ENCODE measurements at regions not wholly inside any gene's neighbourhood (a gene's known extent, or its start where the extent isn't known, plus 50 kb on each side); places are given as distances from the start of the nearest gene placed in this dataset.

DNA sequence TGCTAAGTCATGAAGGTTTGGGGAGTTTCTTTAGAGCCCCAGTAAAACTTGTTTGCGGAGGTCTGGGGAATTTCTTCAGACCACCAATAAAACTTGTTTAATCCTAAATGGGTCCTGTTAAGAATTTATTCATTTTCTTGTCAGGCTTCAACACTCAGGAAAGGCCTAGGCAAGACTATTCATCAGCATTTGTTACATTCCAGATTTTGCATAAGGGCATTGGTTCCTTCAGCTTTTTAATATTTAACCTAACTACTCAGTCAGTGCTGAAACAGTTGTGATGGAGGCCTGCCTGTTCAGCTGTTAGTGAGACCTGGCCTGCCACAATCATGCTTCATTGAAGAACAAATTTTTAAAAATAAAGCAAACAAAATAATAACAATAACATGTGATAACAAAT lies 954.2 kb upstream of the SEMA6D start:
- DNase-seq, result no peak

DNA sequence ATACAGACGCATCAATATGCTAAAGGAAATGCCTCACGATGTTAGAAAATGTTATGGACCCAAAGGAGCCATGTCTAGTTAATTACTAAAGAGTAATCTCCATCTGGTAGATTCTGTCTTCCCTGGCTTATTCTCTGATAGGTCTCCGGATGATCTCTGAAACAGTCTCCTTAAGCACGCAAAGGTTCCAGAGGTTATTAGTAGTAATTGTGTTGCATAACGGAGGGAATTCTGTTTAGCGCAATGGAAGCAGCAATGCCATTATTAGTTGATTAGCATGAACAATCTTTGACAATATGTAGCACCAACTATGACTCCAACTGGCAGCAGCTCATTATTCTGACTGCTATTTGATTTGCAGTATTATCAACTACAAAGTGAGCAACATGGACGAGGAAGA lies 952.5 kb upstream of the SEMA6D start:
- no peak for DNase-seq

DNA sequence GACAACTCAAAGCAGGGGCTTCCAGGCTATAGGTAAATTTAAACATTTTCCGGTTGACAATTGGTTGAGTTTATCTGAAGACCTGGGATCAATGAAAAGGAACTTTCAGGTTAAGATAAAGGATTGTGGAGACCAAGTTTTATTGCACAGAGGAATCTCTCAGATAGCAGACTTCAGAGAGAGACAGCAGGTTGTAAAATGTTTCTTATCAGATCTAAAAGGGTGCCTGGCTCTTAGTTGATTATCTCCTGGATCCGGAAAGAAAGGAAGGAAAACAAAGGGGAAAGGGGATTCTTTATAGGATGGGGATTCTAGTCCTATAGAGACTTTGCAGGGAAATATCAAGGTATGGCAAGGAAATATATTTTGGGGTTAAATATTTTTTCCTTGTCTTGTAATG lies 951.3 kb upstream of the SEMA6D start:
- no peak for DNase-seq

DNA sequence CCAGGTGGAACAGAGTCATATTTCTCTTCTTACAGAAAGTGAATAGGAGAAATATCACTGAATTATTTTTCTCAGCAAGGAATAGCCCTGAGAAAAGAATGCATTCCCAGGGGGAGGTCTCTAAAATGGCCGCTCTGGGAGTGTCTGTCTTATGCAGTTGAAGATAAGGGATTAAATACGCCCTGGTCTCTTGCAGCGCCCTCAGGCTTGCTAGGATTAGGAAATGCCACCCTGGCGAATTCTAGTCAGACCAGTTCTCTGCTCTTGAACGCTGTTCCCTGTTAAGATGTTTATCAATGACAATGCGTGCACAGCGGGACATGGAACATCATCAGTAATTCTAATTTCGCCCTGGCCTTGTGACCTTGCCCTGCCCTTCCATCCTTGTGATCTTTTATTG lies 949.0 kb upstream of the SEMA6D start:
- no peak for DNase-seq

DNA sequence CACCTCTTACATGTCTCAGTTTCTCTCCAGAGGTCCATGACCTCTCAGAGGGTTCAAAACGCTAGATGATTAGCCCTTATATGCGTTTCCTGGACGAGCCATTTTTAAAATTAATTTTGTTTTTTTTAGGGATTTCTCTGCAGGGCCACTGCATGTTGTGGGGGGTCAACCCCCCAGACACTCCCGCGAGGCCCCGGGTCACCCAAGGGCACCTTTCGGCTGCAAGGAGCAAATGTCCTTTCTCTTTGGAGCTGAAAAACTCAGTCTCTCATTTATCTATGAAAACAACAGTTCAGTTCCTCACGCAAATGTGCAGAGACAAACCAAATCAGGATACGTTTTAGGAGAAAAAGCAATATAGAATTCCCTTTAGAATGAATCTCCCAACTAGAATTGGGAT lies 944.3 kb upstream of the SEMA6D start:
- DNase-seq, result no peak

DNA sequence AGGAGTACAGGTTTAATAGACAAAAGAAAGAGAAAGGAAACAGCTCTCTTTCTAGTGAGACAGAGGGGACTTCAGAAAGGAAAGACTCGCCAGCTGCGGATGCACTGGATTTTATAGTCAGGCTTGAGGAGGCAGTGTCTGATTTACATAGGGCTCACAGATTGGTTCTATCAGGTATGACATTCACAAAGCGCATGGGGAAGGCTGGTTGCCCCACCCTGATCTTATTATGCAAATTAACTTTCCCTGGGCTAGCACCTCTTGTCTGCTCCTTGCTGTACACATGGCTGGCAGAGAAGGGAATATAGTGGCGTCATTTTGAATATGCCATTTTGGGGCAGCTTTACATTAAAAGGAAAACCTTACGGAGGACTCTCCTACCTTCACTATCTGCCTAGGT lies 938.4 kb upstream of the SEMA6D start:
- no peak for DNase-seq

DNA sequence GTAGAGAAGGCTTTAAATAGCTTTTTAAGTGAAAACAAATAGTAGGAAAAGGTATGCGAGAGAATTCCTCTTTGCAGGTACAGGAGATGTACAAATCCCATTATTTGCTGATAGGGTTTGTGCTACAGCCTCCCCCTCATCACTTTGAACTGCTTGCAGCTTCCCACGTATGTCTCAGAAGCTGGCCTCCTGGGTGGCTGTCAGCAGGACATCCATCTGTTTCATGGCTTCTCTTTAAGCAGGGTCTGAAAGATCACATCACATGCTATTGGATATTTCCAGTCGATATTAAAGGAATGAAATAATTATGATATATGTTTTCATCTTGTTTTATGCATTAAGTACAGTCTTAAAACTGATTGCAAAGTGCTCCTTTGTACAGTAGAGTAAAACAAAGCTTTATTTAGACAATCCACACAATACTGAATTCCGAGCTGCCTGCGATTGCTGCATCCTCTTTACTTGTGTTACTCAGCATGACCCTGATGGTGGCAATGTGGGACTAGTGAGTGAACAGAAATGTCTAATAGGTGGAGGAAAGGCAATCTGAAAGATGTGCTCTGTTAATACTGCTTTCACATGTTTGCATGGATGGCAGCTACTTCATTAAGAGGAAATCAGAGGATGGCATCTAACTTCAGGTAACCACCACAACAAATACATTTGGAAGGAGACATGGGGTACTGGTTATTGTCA lies 930.6 kb upstream of the SEMA6D start:
- no peak for DNase-seq

DNA sequence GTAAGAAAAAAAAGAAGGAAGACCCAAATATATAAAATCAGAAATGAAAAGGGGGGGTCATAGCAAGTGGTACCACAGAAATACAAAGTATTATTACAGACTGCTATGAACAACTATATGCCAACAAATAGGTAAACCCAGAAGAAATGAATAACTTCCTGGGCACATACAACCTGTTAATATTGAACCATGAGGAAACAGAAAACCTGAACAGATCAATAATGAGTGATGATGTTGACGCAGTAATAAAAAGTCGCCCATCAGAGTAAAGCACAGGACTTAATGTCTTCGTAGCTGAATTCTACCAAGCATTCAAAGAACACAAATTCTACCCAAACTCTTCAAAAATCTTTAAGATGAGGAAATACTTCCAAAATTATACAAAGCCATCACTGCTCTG lies 921.6 kb upstream of the SEMA6D start:
- no peak for DNase-seq

DNA sequence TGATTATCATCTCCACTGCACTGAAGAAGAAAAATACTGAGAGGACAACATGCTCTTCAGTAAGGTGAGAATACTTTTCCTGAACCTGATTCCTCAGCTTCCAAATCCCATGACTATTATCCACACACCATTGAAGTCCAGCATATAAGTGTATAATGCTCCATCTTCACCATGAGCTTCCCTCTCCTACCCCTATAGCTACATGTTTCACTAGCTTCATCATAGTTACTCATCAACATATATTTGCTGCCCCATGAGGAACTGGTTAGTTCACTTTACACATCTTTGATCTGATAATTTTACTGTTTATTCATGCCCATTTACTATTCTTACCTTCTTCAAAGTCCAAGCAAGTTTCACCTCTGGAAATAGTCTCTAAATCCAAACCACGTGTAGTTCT lies 908.5 kb upstream of the SEMA6D start:
- DNase-seq, result no peak

DNA sequence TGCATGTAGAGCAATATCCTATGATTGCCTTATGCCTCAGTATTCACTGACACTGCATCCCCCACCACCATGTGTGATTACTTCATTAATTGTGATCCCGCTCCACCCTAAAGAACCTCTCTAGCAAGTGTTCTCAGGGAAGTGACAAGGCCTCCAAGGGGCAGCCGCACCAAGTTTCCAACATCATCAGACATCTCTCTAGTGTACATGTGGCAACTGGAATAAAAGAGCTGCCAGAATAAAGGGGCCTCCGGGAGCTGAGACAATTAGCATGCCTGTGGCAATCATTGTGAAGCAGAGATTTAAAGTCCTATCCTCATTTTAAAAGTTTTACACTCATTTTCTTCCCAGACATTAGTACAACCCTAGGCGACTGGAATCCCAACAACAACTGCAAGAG lies 902.1 kb upstream of the SEMA6D start:
- no peak for DNase-seq

DNA sequence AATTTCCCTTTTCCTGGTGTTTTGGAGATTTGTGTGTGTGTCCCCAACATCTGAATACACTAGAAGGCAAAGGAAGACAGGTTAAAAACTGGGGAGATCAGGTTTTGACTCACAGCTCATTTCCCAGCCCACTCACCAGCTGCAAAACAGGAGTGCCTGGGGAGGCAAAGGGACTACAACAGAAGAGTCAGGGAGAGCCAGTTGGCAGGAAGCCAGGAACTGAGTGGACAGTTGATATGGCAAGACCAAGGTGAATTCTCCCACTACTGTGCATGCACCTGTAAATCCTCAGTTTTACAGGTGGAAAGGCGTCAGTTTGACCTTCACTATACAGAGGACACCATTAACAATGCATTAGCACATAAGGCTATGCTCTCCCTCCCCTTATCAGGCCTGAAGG lies 901.5 kb upstream of the SEMA6D start:
- peak; percentile 46 for DNase-seq

DNA sequence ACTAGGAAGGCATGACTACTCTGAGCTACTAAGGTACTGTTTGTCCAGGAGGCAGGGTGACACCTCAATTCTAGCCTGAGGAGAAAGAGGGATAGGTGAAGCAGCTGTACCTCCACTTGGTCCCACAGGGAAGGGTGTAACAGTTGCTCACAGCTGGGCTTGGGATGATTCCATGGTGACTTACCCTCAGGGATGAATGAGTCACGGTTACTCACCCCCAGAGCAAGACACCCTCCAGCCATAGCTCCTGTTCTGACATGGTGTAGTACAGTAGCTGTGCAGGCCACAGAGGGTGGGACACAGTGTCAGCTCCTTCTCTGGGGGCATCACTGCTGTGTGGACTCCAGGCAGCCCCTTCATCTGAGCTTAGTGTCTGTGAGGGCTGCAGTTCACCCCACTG lies 868.6 kb upstream of the SEMA6D start:
- DNase-seq, result no peak

DNA sequence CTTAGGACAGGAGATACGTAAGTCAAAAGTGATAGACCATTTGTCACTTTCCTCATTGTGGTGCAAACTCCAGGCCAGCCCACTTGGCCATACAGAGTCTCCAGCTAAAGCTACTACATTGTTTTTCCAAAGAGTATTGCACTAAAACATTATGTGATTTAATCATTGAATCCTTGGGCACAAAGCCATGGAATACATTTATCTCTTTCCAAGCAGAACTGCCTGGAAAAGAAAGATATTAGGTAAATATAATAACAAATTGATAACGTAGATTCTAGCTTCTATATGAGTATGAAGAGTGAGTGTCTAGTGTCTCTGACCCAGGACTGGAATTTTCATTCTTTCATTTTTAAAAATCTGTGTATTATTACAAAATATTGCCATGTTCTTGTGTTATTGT lies 863.7 kb upstream of the SEMA6D start:
- no peak for DNase-seq

DNA sequence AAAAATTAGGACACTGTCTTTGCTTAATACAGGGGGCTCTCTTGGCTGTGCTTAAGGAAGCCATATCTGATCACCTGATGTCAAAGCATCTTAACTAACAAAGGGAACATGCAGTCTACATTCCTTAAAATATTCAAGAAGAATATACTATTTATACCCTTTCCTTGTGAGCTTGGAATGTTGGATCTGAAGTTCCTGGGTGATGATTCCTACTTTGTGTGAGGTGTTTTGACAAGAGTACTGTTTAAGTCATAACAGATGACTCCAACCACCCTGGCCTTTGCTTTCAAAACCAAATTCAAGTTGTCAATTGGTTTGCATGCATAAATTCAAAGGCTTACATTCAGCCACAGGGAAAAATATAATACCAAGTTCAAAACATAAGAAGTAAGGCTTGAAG lies 862.7 kb upstream of the SEMA6D start:
- no peak for DNase-seq

DNA sequence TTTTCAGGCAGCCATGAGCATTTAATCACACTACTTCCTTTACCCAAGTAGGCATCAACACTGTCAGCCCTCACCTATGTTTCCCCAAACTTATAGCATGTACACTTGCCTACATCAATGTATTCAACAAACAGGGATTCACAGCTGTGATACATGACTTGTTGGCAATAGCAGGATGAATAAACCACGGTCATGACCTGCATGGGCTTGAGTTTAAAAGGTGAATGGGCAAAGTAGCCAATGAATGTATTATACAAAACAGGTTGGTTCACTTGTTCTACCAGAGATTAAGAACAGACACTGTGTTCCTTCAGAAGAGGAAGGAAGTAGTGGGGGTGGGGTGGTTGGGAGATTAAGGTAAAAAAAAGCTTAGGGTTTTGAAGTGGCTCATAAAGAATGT lies 861.9 kb upstream of the SEMA6D start:
- no peak for DNase-seq

DNA sequence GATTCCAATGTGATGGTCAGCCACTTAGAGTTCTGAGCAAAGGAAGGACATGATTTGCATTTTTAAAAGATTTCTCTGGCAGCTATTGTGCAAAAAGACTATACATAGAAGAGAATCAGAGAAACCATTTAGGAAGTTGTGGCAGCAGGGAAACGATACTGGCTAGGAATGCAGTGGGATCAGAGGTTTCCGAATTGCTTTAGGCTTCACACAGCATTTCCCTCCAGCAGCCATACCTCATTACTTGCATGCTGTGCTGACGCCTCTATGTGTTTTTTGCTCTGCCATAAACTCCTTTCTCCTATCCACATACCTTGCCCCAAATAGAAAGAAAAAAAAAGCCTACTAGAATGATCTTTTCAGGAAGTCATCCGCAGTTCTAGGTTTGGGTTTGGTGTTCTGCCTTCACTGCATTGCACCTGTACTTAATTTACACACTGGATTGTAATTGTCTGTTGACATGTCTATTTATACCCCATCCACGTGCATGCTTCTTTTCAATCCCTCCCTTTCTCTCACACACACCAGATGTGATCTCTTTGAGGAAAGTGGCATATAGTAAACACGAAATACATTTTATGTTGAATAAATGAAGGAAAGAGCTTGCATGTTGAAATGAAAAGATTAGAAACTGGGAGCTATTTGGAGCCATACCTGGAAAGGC lies 860.3 kb upstream of the SEMA6D start:
- no peak for DNase-seq

DNA sequence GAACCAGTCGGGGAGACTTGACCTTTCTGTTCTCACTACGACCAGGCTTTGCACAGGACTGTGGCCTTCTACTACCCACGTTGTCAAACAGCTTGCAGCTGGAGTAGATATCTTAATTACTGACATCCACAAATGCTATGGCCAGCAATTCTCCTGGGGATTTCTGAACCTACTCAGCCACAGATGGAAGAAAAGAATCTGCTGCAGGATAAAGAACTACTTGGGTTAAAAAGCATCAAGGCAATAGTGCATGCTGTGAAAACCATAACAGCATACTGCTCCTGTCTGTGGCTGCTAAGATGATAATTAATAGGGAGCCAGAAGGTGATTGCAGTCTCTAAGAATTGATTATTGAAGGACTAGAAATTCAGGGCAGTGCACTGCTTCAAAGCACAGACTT lies 859.2 kb upstream of the SEMA6D start:
- DNase-seq, result no peak

DNA sequence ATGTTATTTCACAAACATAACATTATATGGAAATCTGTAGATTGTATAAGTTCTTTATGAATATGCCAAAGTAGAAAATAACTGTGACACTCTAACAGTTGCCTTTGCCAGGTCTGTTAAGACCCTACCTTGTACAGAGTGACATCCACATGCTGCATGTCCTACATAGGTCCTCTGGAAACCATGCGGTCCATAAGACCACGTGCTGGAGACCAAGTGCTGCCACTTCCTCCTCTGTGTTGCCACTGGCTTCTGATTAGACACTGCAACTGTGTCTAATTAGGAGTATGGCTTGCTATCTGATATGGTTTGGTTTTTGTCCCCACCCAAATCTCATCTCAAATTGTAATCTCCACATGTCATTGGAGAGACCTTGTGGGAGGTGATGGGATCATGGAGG lies 855.5 kb upstream of the SEMA6D start:
- DNase-seq, result no peak

DNA sequence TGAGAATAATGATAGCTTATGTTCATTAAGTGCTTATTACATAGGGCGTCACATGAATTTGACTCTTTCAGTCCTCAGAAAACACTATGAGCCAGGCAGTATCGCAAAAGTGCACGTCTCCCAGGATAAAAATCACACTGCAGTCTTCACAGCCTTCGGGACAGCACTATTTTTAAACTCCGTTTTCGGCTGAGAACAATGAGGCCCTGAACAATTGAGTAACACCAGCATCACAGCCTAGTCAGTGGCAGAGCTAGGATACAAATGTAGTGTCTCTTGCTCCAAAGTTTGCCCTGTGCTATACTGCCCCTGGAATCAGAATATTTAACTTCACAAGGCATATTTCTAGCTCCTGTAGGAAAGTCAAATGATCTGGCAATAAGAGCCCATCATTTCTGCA lies 852.1 kb upstream of the SEMA6D start:
- no peak for DNase-seq

DNA sequence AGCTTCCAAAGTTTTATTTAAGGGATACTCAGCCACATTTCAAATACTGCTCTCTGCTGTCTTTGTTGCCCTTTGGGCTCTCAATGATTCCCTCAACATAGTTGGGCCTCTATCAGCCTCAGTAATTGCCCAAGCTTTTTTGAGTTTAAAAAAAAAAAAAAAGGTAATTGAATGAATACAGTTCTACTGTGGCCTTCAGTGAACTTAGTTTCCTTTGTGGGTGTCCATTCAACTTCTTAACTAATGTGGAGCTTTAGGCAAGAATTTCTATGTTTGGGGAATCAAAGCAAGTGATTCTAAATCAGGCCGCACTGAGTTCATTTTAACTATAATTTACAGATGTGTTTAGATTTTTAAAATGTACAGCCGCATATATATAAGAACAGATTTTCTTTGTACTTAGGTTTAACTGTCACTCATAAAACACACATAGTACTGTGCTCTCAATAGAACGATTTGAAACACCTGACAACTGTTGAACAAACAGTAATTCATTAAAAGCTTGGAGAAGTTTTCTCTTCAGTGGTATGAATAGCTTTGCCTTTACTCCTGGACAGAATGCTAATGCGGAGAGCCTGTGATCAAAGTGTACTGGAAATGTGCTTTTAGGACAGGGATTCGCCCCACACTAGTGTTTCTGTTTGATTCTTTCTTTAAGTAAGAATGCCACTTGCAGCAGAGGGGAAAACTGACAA lies 844.9 kb upstream of the SEMA6D start:
- DNase-seq, result no peak

DNA sequence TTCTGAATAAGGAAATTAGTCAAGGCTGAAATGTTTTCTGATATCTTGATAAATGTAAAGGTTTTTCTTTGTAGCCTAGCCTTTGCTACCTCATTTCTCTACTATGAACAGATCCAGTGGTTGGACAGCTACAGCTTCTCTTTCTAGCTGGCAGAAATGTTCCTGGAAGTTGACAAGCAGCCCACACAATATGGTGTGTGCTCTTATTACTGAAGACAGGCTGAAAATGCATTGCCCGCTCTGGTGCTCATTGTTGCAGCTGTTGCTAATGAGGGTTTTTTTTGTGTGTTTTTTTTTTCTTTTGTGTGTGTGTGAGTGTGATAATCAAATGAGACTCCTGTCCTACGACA lies 844.3 kb upstream of the SEMA6D start:
- DNase-seq, result no peak

DNA sequence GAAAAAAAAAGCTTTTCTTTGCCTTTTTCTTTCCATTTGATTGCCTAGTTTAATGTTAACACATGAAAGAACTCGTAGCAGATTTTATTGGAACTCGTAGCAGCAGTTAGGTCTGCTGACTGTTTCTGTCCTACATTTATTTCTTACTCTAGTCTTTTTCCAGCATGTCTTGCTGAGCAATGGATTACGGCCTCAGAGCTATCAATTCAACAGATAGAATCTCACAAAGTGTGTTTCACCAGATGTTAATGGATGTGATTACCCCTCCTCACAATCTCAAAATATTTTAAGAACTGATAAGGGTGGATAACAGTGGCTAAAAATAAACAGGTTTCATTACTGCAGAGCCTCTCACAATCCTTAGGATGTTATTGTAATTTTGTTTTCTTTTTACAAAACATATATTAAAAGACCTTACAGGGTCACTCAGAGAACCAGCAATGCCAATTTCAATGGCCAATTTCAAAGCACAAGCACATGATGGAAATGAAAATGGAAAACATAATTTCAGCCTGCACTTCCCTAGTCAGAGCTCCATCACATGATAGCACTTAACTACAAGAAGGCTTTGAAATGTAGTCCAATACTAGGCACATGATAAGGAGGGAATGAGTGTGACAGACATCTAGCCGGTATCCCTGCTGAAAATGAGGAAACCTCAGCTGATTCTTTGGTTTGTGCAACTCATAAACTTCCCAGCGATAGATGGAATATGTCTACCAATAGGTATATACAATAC lies 838.1 kb upstream of the SEMA6D start:
- DNase-seq, result no peak

DNA sequence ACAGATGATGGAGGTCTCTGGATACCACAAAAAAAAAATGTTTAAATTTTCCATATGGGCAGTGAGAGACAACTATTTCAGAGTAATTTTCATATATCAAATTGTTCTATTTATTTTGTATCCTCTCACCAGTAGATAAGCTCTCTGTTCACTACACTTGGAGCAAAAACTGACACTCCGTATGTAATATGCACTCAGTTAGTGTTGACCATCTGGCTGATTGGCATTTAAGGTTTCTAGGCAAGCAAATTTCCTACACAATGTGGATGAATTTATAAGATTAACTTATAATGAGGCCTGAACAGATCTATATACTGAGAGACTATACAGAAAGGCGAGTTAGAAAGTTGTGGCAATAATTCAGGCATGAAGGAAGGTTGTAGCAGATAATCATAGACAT lies 836.5 kb upstream of the SEMA6D start:
- no peak for DNase-seq

DNA sequence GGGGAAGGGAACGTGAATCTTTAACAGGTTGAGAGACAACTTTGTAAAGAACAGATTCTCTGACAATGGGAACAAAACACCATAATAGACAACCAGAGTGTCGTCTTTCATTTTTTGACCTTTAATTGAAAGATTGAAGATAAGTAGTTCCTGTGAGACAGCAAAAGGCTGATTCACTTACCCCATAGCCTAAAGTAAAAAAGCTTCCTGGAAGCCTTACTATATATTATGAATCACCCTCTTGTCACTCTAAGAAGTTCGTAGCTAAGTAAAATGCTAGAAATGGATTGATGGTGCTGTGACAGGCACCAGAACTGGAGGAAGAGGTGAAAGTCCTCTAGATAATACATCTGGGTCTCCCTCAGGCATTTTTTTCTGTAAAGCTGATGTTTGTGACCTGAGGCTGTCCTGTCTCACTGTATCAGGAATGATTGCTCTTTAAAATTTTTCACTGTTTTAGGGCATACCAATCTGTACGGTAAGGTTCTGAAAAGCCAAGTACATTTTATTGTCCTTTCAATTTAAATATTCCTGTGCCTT lies 824.6 kb upstream of the SEMA6D start:
- no peak for DNase-seq

Measured in DMS79 (cell line).